GM12892 (cell line): ENCODE measurements at regions not wholly inside any gene's neighbourhood (a gene's known extent, or its start where the extent isn't known, plus 50 kb on each side); places are given as distances from the start of the nearest gene placed in this dataset.

Experiments used
- POLR2A ChIP-seq: IDR thresholded peaks from 2 replicates; pipeline ENCODE4 v1.6.1; 2011; ENCODE audit warnings: low read depth, low read length, control low read depth
- POLR2AphosphoS5 ChIP-seq: IDR thresholded peaks from 2 replicates; pipeline ENCODE4 v1.6.1; 2011; ENCODE audit warnings: low read depth, low read length, control low read depth

- no peak for TF ChIP-seq POLR2AphosphoS5
- no peak for TF ChIP-seq POLR2A
Measured at GRCh38 chr20:39137299-39137698, 175.2 kb downstream of the DHX35 start.
